ENCODE measurements at regions not wholly inside any gene's neighbourhood (a gene's known extent, or its start where the extent isn't known, plus 50 kb on each side); places are given as distances from the start of the nearest gene placed in this dataset.

DNA sequence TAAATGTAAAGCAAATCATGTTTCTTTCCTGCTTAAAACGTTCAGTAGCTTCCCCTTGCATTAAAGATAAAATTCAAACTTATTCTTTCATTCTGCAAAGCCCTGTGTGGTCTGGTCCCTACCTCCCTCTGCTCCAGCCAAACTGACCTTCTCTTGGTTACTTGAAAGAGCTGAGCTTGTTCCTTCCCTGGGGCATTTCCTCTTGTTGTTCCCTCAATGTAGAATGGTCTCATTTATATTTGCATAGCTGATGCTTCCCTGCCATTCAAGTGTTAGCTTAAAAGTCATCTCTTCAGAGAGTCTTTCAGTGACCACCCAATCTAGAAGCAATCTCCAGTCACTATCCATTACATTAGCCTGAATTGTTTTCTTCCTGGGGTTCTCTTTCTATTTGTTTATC lies 1618.5 kb upstream of the TENM4 start:
- H3K36me3 ChIP-seq (ENCODE audit: insufficient read depth, low read length) = no peaks in the 10 kb centered on the region
- H3K27ac ChIP-seq (ENCODE audit: low read depth in 1 of 2, low read length in 2 of 2) = no peak overlapping the region
- DNase-seq (no peak), ATAC-seq (ENCODE audit: poor library complexity) (no peak)
- CTCF ChIA-PET = no interaction called here
- H3K27me3 Mint-ChIP-seq = no peaks in the 10 kb centered on the region
- no peaks in the 10 kb centered on the region for H3K27me3 ChIP-seq (ENCODE audit: control insufficient read depth in 1 of 2, insufficient read depth in 2 of 2, low read length in 2 of 2)
- H3K4me1 ChIP-seq (ENCODE audit: insufficient read depth, low read length) = no peaks in the 10 kb centered on the region
- H3K36me3 Mint-ChIP-seq (ENCODE audit: low read depth) = no peaks in the 10 kb centered on the region
- POLR2A ChIA-PET = no interaction called here
- intact Hi-C loops (cut with DNase I, micrococcal nuclease) = no loop called here
- H3K9me3 Mint-ChIP-seq = peaks cover 7% of the 10 kb centered on the region
- H3K9me3 ChIP-seq (ENCODE audit: control insufficient read depth in 1 of 2, insufficient read depth in 1 of 2, low read length in 2 of 2) = peaks cover 0 to 4% of the 10 kb centered on the region in 2 experiments
- H3K4me3 Mint-ChIP-seq = no peak overlapping the region
- H3K27ac Mint-ChIP-seq = no peak overlapping the region
- H3K4me3 ChIP-seq (ENCODE audit: low read length) = no peak overlapping the region
- no peak for TF ChIP-seq CTCF (IDR thresholded peaks at IDR 0.05)
- no peaks in the 10 kb centered on the region for H3K4me1 Mint-ChIP-seq (ENCODE audit: low read depth)

GRCh38 chr11:81052344-81053158 lies 1611.7 kb upstream of the TENM4 start:
- H3K27me3 ChIP-seq (ENCODE audit: control insufficient read depth in 1 of 2, insufficient read depth in 2 of 2, low read length in 2 of 2) = no peaks in the 10 kb centered on the region
- Mint-ChIP-seq H3K4me3 (no peak overlapping the region), H3K4me1 (ENCODE audit: low read depth) (no peaks in the 10 kb centered on the region), H3K36me3 (ENCODE audit: low read depth) (no peaks in the 10 kb centered on the region), H3K27me3 (no peaks in the 10 kb centered on the region), H3K9me3 (peaks cover under 1% of the 10 kb centered on the region), H3K27ac (no peak overlapping the region)
- no peaks in the 10 kb centered on the region for H3K36me3 ChIP-seq (ENCODE audit: insufficient read depth, low read length)
- no peak overlapping the region for H3K27ac ChIP-seq (ENCODE audit: low read depth in 1 of 2, low read length in 2 of 2)
- CTCF ChIA-PET = no interaction called here
- no peak for TF ChIP-seq CTCF (IDR thresholded peaks at IDR 0.05)
- no peak overlapping the region for H3K4me3 ChIP-seq (ENCODE audit: low read length)
- intact Hi-C loops (cut with DNase I, micrococcal nuclease) = no loop called here
- POLR2A ChIA-PET = no interaction called here
- DNase-seq = no peak
- no peaks in the 10 kb centered on the region for H3K4me1 ChIP-seq (ENCODE audit: insufficient read depth, low read length)
- peaks cover 0 to 4% of the 10 kb centered on the region in 2 experiments for H3K9me3 ChIP-seq (ENCODE audit: control insufficient read depth in 1 of 2, insufficient read depth in 1 of 2, low read length in 2 of 2)
- no peak for ATAC-seq (ENCODE audit: poor library complexity)

GRCh38 chr11:81039916-81040524 lies 1599.2 kb upstream of the TENM4 start:
- ChIA-PET CTCF (no interaction called here), POLR2A (no interaction called here)
- H3K4me1 ChIP-seq (ENCODE audit: insufficient read depth, low read length) = no peaks in the 10 kb centered on the region
- H3K9me3 ChIP-seq (ENCODE audit: control insufficient read depth in 1 of 2, insufficient read depth in 1 of 2, low read length in 2 of 2) = peaks cover 0 to 5% of the 10 kb centered on the region in 2 experiments
- no peak for TF ChIP-seq CTCF (IDR thresholded peaks at IDR 0.05)
- H3K27ac ChIP-seq (ENCODE audit: low read depth in 1 of 2, low read length in 2 of 2) = no peak overlapping the region
- no peaks in the 10 kb centered on the region for H3K27me3 ChIP-seq (ENCODE audit: control insufficient read depth in 1 of 2, insufficient read depth in 2 of 2, low read length in 2 of 2)
- H3K4me1 Mint-ChIP-seq (ENCODE audit: low read depth) = no peaks in the 10 kb centered on the region
- H3K36me3 ChIP-seq (ENCODE audit: insufficient read depth, low read length) = no peaks in the 10 kb centered on the region
- H3K4me3 Mint-ChIP-seq = no peak overlapping the region
- H3K9me3 Mint-ChIP-seq = peaks cover 29% of the 10 kb centered on the region
- H3K27me3 Mint-ChIP-seq = no peaks in the 10 kb centered on the region
- ATAC-seq (ENCODE audit: poor library complexity) = no peak
- H3K36me3 Mint-ChIP-seq (ENCODE audit: low read depth) = no peaks in the 10 kb centered on the region
- no peak overlapping the region for H3K27ac Mint-ChIP-seq
- intact Hi-C loops (cut with DNase I, micrococcal nuclease) = no loop called here
- DNase-seq = no peak
- H3K4me3 ChIP-seq (ENCODE audit: low read length) = no peak overlapping the region

All from CD4-positive, alpha-beta T cell (primary cell).